HL-60 (cell line): ENCODE measurements at regions not wholly inside any gene's neighbourhood (a gene's known extent, or its start where the extent isn't known, plus 50 kb on each side); places are given as distances from the start of the nearest gene placed in this dataset.

Experiments
- DNase-seq, 2 experiments: peaks; one replicate each; pipeline ENCODE4 v3.0.0-alpha.2; 2010 to 2020; ENCODE audit warnings: low read depth in 1 of 2, low spot score in 1 of 2
- H3K27ac ChIP-seq: fragments of 250-450 bp; sonication (Bioruptor Pico); replicated peaks from 2 replicates; pipeline ENCODE4 v1.5.1; 2020; ENCODE audit warnings: mild to moderate bottlenecking, moderate library complexity
- H3K27me3 ChIP-seq: fragments of 250-450 bp; sonication (Bioruptor Pico); 2 replicates; pipeline ENCODE4 v1.5.1; 2021; ENCODE audit warnings: mild to moderate bottlenecking, moderate library complexity; ENCODE audit not compliant: insufficient read depth, poor library complexity, severe bottlenecking
- H3K4me3 ChIP-seq: replicated peaks from 2 replicates; pipeline ENCODE4 v1.5.1; 2011; ENCODE audit warnings: mild to moderate bottlenecking, control low read depth, low read length; ENCODE audit not compliant: insufficient read depth
- CTCF ChIP-seq: IDR thresholded peaks from one replicate; pipeline ENCODE4 v1.5.1; 2011; ENCODE audit warnings: low read length, control low read depth, inconsistent platforms; ENCODE audit not compliant: insufficient read depth
- GABPA ChIP-seq: IDR thresholded peaks from 2 replicates; pipeline ENCODE4 v1.6.1; 2012; ENCODE audit warnings: low read depth
- POLR2AphosphoS5 ChIP-seq: IDR thresholded peaks from 2 replicates; pipeline ENCODE4 v1.6.1; 2012; ENCODE audit warnings: low read depth
- REST ChIP-seq: IDR thresholded peaks from 2 replicates; pipeline ENCODE4 v1.6.1; 2012; ENCODE audit warnings: low read depth; ENCODE audit not compliant: insufficient replicate concordance
- SPI1 ChIP-seq: IDR thresholded peaks from 2 replicates; pipeline ENCODE4 v1.6.1; 2012; ENCODE audit warnings: low read depth, mild to moderate bottlenecking, borderline replicate concordance

GRCh38 chr2:51350100-51350499 is 318.2 kb upstream of the NRXN1 start:
- Histone ChIP-seq H3K27ac (no peak overlapping the region), H3K27me3 (no peaks in the 10 kb centered on the region), H3K4me3 (no peak overlapping the region)
- TF ChIP-seq POLR2AphosphoS5 (no peak), SPI1 (no peak), GABPA (no peak), REST (no peak), CTCF (no peak)
- no peak for DNase-seq

- no peak overlapping the region for H3K27ac ChIP-seq
- TF ChIP-seq CTCF (no peak), GABPA (no peak), REST (no peak), SPI1 (no peak), POLR2AphosphoS5 (no peak)
- H3K4me3 ChIP-seq, result no peak overlapping the region
- no peaks in the 10 kb centered on the region for H3K27me3 ChIP-seq
- DNase-seq, result no peak
Measured at GRCh38 chr2:51344886-51345285, 313.0 kb upstream of the NRXN1 start.

GRCh38 chr2:51335087-51336058 is 303.4 kb upstream of the NRXN1 start:
- Histone ChIP-seq H3K27ac (no peak overlapping the region), H3K27me3 (no peaks in the 10 kb centered on the region), H3K4me3 (no peak overlapping the region)
- DNase-seq, result no peak
- no peak for TF ChIP-seq POLR2AphosphoS5

- Histone ChIP-seq H3K4me3 (no peak overlapping the region), H3K27me3 (no peaks in the 10 kb centered on the region), H3K27ac (no peak overlapping the region)
- TF ChIP-seq CTCF (no peak), REST (no peak), POLR2AphosphoS5 (no peak), SPI1 (no peak), GABPA (no peak)
- no peak for DNase-seq
Measured at GRCh38 chr2:51329512-51329911, 297.6 kb upstream of the NRXN1 start.
